ENCODE measurements at regions not wholly inside any gene's neighbourhood (a gene's known extent, or its start where the extent isn't known, plus 50 kb on each side); places are given as distances from the start of the nearest gene placed in this dataset.

- CTCF ChIA-PET (ENCODE audit: low intra/inter-chr PET ratio) = no interaction called here
- no peak for ATAC-seq
- no peaks in the 10 kb centered on the region for H3K4me1 ChIP-seq (replicated peaks in 1 of 2; ENCODE audit: control insufficient read depth in 2 of 2, insufficient read depth in 2 of 2, low read length in 2 of 2)
- no peaks in the 10 kb centered on the region for H4K20me1 ChIP-seq (replicated peaks; ENCODE audit: control insufficient read depth, insufficient read depth, low read length)
- no peak for FAIRE-seq
- H2AFZ ChIP-seq (ENCODE audit: low read depth, low read length) = no peak overlapping the region
- intact Hi-C loops (cut with micrococcal nuclease) = no loop called here
- POLR2A ChIA-PET = no interaction called here
- H3K9me1 ChIP-seq (ENCODE audit: control insufficient read depth, insufficient read depth, low read length) = no peaks in the 10 kb centered on the region
- H3K4me3 ChIP-seq = no peak overlapping the region
- H3K79me2 ChIP-seq (ENCODE audit: control insufficient read depth, insufficient read depth, low read length) = no peaks in the 10 kb centered on the region
- no peak overlapping the region for H3K9ac ChIP-seq (ENCODE audit: insufficient read depth in 1 of 2, low read depth in 2 of 2, low read length in 2 of 2)
- in situ Hi-C loops (cut with MboI) = no loop called here
- WGBS (ENCODE audit: insufficient coverage, low coverage, missing lambda C conversion rate) = 0% methylated on average over 2 of the region's 2 CpGs
- no peak for DNase-seq (ENCODE audit: extremely low read depth in 1 of 4, low spot score in 3 of 4)
- H3K27ac ChIP-seq (ENCODE audit: extremely low read depth, low read depth, low read length) = no peak overlapping the region
- peak; percentile 21; the same call in 1 of the 2 replicates for TF ChIP-seq MAFG (tag; conservative IDR thresholded peaks at IDR 0.05)
- TF ChIP-seq ZNF395 (CRISPR knock-in tag; IDR thresholded peaks at IDR 0.05) = no peak
- peak; percentile 12; the same call in 1 of the 2 replicates for TF ChIP-seq MAFF (IDR thresholded peaks at IDR 0.05; ENCODE audit: low read length)
- no peaks in the 10 kb centered on the region; the same call in 1 of the 2 replicates for H3K9me3 ChIP-seq (replicated peaks; ENCODE audit: control insufficient read depth, insufficient read depth, low read depth, low read length)
- no TSS peak for BruUV-seq (replicated peaks)
- H3K27me3 ChIP-seq (ENCODE audit: control insufficient read depth in 2 of 2, insufficient read depth in 2 of 2, low read length in 2 of 2) = no peaks in the 10 kb centered on the region
- no peak overlapping the region for H3K4me2 ChIP-seq (ENCODE audit: insufficient read depth, low read length)
- no peaks in the 10 kb centered on the region for H3K36me3 ChIP-seq (ENCODE audit: control insufficient read depth, insufficient read depth, low read length)
These were observed 218.6 kb downstream of the ZNF33B start for GRCh38 chr10:42419789-42420188.

- no peaks in the 10 kb centered on the region for H3K9me1 ChIP-seq (ENCODE audit: control insufficient read depth, insufficient read depth, low read length)
- CTCF ChIA-PET (ENCODE audit: low intra/inter-chr PET ratio) = no interaction called here
- H3K9ac ChIP-seq (ENCODE audit: insufficient read depth in 1 of 2, low read depth in 2 of 2, low read length in 2 of 2) = no peak overlapping the region
- peak in 2 of 4 experiments; percentile 11 to 47 for DNase-seq (ENCODE audit: extremely low read depth in 1 of 4, low spot score in 3 of 4)
- no peak overlapping the region for H2AFZ ChIP-seq (ENCODE audit: low read depth, low read length)
- no peaks in the 10 kb centered on the region for H3K36me3 ChIP-seq (ENCODE audit: control insufficient read depth, insufficient read depth, low read length)
- no peak overlapping the region for H3K4me3 ChIP-seq
- POLR2A ChIA-PET = no interaction called here
- H3K9me3 ChIP-seq (replicated peaks; ENCODE audit: control insufficient read depth, insufficient read depth, low read depth, low read length) = peaks cover 6% of the 10 kb centered on the region; the same call in 1 of the 2 replicates
- no peaks in the 10 kb centered on the region for H4K20me1 ChIP-seq (replicated peaks; ENCODE audit: control insufficient read depth, insufficient read depth, low read length)
- H3K4me2 ChIP-seq (ENCODE audit: insufficient read depth, low read length) = no peak overlapping the region
- H3K4me1 ChIP-seq (replicated peaks in 1 of 2; ENCODE audit: control insufficient read depth in 2 of 2, insufficient read depth in 2 of 2, low read length in 2 of 2) = no peaks in the 10 kb centered on the region; a peak in 1 of 5 replicates
- no peaks in the 10 kb centered on the region for H3K27me3 ChIP-seq (ENCODE audit: control insufficient read depth in 2 of 2, insufficient read depth in 2 of 2, low read length in 2 of 2)
- H3K79me2 ChIP-seq (ENCODE audit: control insufficient read depth, insufficient read depth, low read length) = no peaks in the 10 kb centered on the region
- WGBS (ENCODE audit: insufficient coverage, low coverage, missing lambda C conversion rate) = 20% methylated on average over 6 of the region's 7 CpGs
- BruUV-seq (replicated peaks) = no TSS peak
- in situ Hi-C loops (cut with MboI) = no loop called here
- peak; percentile 71 for ATAC-seq
- intact Hi-C loops (cut with micrococcal nuclease) = no loop called here
- H3K27ac ChIP-seq (ENCODE audit: extremely low read depth, low read depth, low read length) = no peak overlapping the region
- FAIRE-seq = no peak
- TF ChIP-seq PRDM10 (IDR thresholded peaks at IDR 0.05; ENCODE audit: partially characterized antibody) (no peak), TEAD4 (IDR thresholded peaks at IDR 0.05; ENCODE audit: low read length) (peak; percentile 78), TEAD4 (CRISPR knock-in tag; IDR thresholded peaks at IDR 0.05; ENCODE audit: borderline replicate concordance) (no peak), TAL1 (IDR thresholded peaks at IDR 0.05) (peak; percentile 39; the same call in 1 of the 2 replicates), THRB (CRISPR knock-in tag; conservative IDR thresholded peaks at IDR 0.05) (no peak), ZNF551 (CRISPR knock-in tag; IDR thresholded peaks at IDR 0.05) (no peak), ZC3H4 (CRISPR knock-in tag; IDR thresholded peaks at IDR 0.05; ENCODE audit: borderline replicate concordance) (no peak)
These were observed 257.3 kb downstream of the ZNF33B start for GRCh38 chr10:42380926-42381547.

All from K562 (cell line).